CMK (cell line): ENCODE measurements at regions not wholly inside any gene's neighbourhood (a gene's known extent, or its start where the extent isn't known, plus 50 kb on each side); places are given as distances from the start of the nearest gene placed in this dataset.
"Not testable (repeated sequence)": the region's sequence is repeated elsewhere in the genome, so short reads cannot be mapped to it uniquely, and the experiment has no call there.

Experiments used
- DNase-seq: peaks from one replicate; pipeline ENCODE4 v3.0.0-alpha.2; 2010; ENCODE audit warnings: low read depth

- no peak for DNase-seq
These were observed 431.2 kb upstream of the SGCG start for GRCh38 chr13:22749626-22750025.

- DNase-seq, result no peak
These were observed 423.2 kb upstream of the SGCG start for GRCh38 chr13:22757530-22758120.

- DNase-seq, result no peak
These were observed 422.5 kb upstream of the SGCG start for GRCh38 chr13:22758245-22758644.

GRCh38 chr13:22761709-22762108 is 419.1 kb upstream of the SGCG start:
- DNase-seq, result no peak

GRCh38 chr13:22765547-22765946 is 415.2 kb upstream of the SGCG start:
- no peak for DNase-seq

- DNase-seq, result no peak
These were observed 409.9 kb upstream of the SGCG start for GRCh38 chr13:22770891-22771290.

GRCh38 chr13:22773465-22773864 is 407.3 kb upstream of the SGCG start:
- no peak for DNase-seq

GRCh38 chr13:22776394-22777186 is 404.2 kb upstream of the SGCG start:
- DNase-seq, result no peak

GRCh38 chr13:22777207-22777606 is 403.6 kb upstream of the SGCG start:
- DNase-seq, result no peak

GRCh38 chr13:22789027-22789593 is 391.7 kb upstream of the SGCG start:
- DNase-seq, result no peak

- DNase-seq, result no peak
These were observed 390.9 kb upstream of the SGCG start for GRCh38 chr13:22789916-22790315.

GRCh38 chr13:22793598-22794134 is 387.1 kb upstream of the SGCG start:
- DNase-seq, result no peak

GRCh38 chr13:22800526-22801401 is 380.0 kb upstream of the SGCG start:
- DNase-seq, result no peak

- no peak for DNase-seq
These were observed 379.3 kb upstream of the SGCG start for GRCh38 chr13:22801402-22802003.

GRCh38 chr13:22812793-22813192 is 368.0 kb upstream of the SGCG start:
- no peak for DNase-seq

GRCh38 chr13:22813531-22814377 is 367.0 kb upstream of the SGCG start:
- peak; percentile 12 for DNase-seq

GRCh38 chr13:22814433-22814832 is 366.3 kb upstream of the SGCG start:
- not testable (repeated sequence) for DNase-seq

GRCh38 chr13:22821589-22821988 is 359.2 kb upstream of the SGCG start:
- DNase-seq, result no peak

GRCh38 chr13:22825186-22825585 is 355.6 kb upstream of the SGCG start:
- DNase-seq, result no peak

GRCh38 chr13:22828081-22828480 is 352.7 kb upstream of the SGCG start:
- no peak for DNase-seq

- DNase-seq, result no peak
These were observed 344.3 kb upstream of the SGCG start for GRCh38 chr13:22836475-22836874.
